AG08395 (cell line): ENCODE measurements at regions not wholly inside any gene's neighbourhood (a gene's known extent, or its start where the extent isn't known, plus 50 kb on each side); places are given as distances from the start of the nearest gene placed in this dataset.
A peak's percentile ranks its signal among the peaks of the same experiment; 100 is the strongest.

Experiments used
- DNase-seq: peaks from one replicate; pipeline ENCODE4 v3.0.0; 2012; ENCODE audit warnings: mixed read lengths, low spot score

DNA sequence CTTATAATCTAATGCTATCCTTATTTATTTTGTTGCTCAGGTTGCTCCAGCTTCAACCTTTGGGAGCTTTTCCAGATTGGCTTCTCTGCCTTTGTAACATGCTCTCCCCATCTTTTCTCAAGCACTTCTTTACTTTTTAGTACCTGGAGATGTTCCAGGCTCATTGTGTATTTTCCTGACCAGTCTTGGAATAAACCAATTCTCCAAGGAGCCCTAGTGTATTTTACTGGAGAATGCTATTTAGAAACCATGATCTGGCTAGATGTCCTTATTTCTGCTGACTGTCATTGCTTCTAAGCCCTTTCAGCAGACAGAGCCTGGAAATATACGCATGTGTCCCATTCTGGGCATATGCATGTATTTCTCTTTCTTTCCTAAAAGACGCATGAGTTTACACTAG is 95.7 kb downstream of the EMX2 start:
- no peak for DNase-seq

DNA sequence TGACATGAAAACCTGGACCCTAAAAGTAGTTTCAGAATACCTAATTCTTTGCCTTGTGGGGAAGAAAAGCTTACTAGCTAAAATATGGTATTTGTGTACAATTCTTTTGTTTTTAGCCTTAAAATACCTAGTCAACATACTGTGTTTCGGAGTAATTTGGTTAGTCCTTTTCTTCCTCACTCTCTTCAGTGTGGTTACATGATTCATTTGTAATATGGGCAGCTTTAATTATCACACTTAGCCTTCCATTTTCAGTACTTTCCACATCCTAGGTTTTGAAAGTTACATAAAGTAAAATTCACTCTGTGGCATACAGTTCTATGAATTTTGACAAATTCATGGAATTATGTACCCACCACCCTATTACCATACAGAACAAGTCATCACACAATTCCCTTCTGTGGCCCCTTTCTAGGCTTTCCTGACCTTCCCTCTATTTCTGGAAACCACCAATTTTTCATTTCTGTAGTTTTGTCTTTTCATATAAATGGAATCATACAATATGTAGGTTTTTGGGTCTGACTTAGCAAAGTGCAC is 96.2 kb downstream of the EMX2 start:
- no peak for DNase-seq

DNA sequence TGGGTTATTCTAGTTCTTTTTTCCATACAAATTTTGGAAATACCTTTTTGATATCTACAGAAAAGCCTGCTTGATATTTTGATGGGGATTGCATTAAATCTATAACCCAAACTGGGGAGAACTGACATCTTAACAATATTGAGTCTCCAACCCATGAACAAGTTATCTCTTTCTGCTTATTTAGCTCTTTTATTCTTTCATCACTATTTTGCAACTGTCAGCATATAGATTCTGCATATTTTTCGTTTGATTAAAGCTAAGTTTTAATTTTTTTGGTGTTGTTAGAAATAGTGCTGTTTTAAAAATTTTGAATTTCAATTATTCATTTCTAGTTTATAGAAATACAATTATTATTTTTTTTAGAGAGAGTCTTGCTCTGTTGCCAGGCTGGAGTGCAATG is 97.9 kb downstream of the EMX2 start:
- no peak for DNase-seq

DNA sequence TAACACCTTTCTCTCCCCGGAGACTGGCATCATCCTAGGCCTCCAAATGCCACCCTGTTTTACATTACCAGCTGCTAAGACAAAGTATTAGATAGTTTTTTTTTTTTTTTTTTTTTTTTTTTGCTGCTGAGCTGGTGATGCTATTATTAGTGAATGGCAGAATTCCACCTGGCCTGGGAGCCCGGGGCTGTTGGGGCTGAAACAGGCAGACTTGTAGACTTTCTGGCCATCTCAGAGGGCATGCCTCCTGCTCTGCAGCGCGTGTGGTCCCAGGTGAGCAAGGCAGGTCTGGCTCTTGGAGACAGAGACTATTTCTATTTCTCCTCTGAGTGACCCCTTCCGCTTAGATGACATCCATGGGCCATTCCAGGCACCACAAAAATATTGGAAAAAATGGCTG is 104.2 kb downstream of the EMX2 start:
- no peak for DNase-seq

DNA sequence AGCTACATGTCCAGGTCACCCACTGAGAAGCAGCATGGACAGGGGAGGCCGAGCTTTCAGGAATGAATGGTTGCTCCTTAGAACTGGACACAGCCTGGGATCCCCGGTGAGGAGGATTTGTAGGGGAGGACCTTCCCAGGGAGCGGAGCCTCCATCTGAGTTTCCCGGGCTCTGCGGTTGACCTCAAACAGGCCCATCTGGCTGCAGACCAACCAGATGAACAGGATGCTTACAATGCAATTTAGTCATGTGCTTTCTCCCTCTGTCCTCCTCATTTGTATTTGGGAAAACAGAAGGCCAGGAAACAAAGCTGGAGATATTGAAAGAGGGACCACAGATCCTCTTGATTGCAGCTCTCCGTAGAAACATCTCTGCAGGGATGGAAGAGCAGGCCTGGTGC is 104.8 kb downstream of the EMX2 start:
- peak; percentile 85 for DNase-seq

DNA sequence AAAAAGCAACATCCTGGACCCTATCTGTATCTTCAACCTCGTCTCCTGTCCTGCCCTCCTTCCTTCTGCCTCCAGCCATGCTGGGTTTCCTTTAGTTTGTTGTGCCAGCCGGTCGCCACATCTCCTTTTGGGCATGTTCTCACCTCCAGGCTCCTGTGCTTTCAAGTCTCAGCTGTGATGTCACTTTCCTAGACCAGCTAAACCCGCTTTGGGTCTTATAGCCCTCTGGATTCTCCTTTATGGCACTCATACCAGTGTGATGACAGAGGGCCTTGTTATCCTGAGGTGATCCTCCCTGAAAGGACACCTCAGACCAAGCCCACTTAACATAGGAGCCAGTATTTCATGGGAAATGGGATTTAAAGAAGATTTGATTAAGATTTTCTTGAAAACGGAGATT is 108.6 kb downstream of the EMX2 start:
- DNase-seq: no peak

DNA sequence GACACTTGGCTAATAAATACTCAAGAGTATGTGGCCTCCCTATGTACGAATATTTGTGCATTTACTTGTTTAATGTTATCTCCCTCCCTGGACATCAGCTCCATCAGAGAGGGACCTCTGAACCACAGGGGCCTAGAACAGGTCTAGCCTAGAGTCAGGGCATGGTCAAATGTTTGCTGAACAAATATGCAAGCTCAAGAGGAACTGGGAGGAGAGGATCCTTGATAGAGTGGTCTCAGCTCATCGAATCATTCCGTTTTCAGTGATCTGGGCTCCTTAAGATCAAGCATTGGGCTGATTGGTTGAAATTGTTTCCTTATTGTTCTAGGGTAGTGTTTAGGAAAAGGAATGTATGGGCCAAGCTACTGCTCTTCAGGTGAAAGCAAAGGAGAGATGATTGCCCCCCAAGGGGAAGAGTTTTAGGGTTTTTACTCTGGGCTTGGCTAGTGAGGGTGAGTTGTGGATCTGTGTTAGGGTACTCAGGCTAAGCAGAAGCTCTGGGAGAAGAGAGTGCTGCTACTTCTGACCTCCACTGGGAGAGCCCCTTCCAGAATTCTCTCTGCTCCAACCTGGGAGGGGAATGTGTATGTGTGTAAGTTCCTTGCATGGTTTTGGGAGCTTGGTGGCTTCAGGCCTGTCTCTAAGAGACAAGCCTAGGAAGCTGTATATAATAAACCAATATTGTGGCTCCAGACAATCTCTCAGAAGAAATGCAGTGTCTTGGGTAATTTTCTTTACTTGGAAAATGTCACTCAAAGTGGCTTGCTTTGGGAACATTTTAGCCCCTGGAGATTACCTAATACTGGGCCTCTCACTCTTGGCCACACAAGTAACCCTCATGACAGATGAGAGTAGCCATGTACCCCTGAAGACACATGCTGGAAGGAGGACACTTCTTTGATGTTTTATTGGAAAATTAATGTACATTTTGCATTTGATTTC is 110.0 kb downstream of the EMX2 start:
- DNase-seq: no peak

DNA sequence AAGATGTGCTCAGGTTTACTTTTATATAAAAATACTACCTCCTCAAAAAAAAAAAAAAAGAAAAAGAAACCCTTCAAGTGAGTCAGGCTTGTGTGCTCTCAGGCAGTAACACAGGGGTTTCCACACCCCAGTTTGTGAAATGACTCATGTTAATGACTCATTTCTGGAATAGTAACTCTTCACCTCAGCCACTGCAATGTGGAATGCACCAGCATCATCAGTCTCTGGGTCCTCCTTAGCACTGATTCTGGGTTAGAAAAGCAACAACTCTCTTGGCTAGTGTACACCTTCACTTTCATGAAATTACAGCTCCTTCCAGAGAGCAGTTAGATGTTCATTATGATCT is 110.6 kb downstream of the EMX2 start:
- DNase-seq: peak; percentile 97

DNA sequence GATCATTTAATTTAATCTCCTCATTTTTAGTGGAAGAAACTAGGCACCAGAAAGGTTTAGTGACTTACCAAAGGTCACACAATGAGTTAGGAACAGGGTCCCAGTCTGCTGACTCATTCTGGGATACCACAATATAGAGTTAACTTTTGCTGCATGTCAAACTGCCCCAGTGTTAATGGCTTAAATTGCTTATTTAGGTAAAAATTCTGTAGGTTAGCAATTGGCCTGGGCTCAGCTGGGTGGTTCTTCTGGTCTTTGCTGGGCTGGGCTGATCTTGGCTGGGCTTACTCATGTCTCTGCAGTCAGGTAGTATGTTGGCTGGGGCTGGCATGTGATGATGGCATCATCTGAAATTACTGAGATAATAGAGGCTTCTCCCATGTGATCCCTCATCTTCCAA is 111.6 kb downstream of the EMX2 start:
- DNase-seq: no peak

DNA sequence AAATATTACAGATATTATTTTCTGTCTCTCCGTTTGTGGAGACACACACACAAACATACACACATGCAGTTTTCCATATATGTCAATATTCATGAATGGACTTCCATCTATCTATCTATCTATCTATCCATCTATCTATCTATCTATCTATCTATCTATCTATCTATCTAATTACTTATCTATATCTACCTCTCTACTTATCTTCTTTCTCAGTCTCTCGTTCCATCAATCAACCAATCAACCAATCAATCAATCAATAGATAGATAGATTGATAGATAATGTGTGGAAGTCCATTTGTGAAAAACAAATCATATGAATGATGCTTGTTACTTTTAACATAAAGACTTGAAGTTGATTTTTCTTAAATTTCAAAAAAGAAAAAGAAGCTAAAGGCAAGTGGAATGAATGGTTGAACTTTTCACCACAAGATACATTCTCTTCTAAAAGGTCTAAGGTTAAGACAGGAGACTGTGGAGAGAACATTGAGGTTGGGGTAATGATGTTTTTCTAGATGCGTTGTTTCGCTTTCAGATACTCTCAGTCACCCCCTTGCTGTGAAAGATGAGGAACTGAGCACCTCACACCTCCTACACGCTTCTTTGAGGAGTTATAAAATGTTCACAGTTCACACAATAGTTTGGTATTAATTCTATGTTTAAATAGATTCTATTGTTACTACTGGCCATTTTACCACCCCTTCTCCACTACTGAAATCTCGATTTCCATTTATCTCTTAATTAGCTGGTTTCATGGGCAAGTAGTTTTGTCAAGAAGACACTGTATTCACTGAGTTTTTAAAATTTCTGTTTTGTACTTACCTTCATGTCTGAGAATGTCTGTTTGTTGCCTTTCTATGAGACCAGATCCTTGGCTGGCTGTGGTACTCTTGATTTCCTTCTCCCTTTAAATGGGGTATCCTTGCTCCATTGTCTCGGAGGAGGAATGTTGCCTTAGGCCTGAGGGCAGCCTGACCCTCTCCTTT is 114.1 kb downstream of the EMX2 start:
- DNase-seq: no peak

DNA sequence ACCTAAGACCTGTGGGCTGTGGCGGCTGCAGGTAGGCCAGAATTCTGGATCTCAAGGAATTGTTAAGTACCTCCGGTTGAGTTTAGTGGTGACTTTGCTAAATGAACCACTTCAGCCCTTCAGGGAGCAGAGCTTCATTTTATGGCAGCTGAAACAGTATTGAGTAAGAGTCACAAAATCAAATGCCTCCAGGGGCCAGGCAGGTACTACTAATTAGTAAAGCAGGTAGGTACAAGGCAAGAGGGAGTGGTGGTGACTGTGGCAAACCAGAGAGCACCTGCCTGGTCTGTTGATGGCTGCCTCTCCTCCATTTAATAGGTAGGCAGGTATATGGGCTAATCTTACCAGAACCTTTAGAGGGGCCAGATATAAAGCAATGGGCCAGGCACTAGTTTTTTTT is 118.8 kb downstream of the EMX2 start:
- DNase-seq: no peak

DNA sequence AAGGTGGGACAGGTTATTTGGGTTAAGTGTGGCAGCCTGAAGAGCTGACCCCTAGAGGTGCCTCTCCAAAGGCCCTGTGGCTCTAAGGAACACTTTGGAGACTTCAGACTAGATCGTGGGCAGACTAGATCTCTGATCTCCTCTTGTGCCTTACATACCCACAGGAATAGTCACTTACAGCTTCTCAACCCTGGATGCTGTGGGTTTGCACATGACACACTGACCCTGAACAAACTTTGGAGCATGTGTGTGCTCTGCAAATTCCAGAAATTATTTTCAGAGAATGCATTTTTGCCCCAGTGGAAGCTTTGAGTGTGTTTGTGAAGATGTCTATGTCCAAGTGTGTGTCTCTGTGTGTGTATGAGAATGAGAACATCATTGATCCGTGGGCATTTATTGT is 119.6 kb downstream of the EMX2 start:
- peak; percentile 63 for DNase-seq

DNA sequence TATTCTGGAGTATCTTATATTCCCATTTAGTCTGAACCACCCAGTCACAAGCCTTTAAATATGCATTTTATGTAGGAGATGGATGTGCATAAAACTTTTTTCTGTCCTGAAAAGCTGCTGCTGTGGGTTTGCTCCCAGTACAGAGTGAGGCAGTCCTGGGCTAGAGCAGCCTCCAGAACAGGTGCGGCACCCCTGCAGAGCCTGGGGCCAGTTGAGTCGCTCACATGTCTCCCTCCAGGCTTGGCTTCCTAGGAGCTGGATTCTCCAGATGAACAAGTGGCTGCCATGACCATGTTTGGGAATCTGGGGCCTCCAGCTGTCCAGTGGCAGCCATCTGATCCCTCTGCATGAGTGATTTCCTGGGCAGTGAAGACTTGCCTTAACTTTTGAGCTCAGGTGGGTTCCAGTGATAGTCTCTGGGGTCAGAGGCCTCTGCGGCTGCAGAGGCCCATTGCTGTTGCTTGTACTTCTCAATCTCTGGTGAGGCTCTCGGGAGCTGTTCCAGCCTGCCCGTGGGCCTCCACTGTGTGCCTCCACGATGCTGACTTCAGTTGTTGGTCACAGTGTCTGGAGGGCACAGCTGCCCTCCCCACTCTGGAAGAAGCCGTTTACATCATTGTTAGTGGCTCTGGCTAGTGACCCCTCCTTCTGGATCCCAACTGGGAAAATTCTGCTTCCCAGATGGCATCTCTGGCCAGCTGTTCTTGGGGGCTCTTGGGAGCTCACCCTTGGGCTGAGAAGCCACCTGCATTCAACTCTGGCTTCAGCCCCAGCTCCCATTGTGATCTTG is 120.4 kb downstream of the EMX2 start:
- no peak for DNase-seq

DNA sequence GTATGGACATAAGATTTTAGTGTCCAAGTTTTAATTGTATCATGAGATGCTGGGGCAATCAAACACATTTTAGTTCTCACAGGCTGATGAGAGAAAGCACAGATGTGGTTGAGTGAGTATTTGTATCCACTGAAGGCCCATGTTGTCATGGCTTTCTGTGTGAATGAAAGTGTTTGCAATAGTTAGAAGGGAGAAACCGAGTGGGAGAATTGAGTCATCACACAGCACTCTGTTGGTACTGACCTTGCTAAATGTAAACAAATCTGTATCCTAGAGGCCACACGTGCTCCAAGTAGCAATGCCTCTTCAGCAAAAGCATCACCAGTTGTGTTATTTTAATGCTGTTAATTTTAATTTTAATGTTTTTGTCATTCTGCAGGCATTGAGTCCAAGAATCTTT is 121.2 kb downstream of the EMX2 start:
- peak; percentile 92 for DNase-seq

DNA sequence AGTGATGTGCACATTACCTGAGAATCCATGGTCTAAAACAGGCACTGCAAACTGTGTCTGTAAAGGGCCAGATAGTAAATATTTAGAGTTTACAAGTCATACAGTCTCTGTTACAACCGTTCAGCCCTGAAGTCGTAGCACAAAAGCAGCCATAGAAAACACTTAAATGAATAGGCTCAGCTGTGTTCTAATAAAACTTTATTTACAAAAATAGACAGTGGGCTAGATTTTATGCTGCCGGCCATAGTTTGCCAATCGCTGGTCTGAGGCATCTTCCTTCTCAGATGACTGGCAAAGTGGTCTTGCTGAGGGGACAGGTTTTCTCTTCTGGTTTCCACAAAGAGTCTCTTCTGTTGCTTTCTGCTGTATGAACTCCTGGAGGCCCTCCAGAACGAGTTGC is 121.7 kb downstream of the EMX2 start:
- DNase-seq: no peak

DNA sequence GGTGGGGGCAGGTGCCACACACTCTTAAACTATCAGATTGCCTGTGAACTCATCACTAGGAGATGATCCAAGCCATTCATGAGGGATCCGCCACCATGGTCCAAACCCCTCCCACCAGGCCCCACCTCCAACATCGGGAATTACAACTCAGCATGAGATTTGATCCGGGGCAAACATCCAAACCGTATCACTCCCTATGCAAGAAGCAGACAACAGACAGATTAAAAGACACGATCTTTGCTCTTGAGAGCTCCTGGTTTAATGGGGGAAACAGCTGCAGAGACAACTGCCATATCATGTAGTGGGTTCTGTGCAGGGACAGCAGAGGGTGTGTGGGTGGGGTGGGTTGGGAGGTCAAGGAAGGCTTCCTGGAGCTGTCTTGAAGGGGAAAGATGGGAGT is 123.6 kb downstream of the EMX2 start:
- no peak for DNase-seq

DNA sequence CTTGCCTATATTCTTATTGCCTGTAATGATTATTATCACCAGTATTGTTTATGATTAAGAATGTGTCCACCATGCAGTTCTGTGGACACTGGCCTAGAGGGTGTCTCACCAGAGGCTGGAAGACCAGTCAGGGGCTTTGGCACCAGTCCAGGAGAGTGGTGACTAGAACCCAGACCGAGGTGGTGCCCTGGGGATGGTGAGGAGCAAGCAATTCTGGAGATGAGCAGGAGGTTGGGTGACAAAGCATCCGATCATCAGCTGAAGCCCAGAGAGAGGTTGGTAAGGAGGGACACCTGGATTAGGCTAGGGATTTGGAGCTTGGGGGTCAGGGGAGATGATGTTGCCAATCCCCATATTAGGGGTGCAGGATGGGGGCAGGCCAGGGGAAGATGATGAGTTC is 124.4 kb downstream of the EMX2 start:
- no peak for DNase-seq

DNA sequence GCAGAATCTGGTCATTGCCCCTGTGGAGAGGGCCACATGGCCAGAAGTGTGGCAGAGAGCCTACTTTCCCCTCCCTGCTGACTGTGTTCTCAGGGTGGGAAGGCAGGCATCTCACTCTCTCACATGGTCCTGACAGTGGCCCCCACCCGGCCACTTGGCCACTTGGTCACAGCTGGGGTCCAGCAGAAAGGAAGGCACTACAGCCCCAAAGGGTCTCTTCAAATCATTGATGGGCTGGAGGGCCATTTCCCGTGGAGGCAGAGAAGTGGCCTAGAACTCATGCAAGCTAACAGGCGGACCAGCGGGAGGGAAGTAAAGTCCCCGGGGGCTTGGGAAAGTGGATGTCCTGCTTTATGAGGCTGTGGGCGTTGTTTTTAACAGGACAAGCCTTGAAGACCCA is 125.3 kb downstream of the EMX2 start:
- DNase-seq: no peak

DNA sequence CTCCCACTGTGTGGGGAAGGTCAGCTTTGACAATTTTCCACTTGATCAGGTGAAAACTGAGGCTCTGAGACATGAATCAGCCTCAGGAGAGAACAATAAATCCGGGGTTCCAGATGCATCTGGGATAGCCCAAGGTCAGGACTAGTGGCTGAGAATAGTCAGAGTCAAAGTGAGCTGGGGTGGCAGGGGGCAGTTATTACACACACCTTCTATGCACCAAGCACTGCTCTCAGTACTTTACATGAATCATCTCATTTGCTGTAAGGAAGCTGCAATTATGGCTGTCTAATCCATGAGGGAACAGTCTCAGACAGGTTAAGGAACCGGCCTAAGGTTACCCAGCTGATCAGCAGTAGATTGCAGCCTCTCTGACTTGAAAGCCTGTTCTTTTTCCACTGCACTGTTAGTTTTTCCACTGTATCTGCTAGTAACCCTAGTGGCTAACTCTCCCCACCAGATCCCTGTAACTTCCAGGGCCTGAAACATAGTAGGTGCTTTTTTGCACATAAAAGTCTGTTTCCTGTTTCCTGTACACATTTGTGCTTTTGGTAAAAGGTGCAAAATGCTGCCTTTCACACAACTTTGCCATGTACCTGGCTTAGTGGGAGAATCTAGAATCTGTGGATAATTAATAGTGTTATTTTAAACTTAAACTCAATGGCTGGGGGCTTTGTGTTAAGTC is 125.9 kb downstream of the EMX2 start:
- no peak for DNase-seq

DNA sequence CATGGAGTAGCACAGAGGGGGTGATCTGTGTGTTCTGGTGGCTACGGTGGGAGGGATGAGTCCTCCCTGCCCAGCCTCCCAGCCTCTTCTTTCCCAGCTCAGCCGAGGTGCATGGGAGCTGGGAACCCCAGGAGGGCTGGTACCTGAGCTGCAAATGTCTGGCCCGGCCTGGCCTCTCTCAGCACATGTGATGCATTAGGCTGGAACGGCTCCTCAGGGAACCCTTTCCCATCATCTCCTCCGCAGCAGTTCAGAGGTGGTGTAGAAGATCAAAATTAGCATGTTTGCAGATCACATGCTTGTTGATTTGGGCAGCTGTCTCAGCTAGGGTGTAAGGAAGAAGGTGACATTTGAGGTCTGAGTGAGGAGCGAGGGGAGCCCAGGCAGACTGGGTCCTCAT is 126.6 kb downstream of the EMX2 start:
- no peak for DNase-seq

DNA sequence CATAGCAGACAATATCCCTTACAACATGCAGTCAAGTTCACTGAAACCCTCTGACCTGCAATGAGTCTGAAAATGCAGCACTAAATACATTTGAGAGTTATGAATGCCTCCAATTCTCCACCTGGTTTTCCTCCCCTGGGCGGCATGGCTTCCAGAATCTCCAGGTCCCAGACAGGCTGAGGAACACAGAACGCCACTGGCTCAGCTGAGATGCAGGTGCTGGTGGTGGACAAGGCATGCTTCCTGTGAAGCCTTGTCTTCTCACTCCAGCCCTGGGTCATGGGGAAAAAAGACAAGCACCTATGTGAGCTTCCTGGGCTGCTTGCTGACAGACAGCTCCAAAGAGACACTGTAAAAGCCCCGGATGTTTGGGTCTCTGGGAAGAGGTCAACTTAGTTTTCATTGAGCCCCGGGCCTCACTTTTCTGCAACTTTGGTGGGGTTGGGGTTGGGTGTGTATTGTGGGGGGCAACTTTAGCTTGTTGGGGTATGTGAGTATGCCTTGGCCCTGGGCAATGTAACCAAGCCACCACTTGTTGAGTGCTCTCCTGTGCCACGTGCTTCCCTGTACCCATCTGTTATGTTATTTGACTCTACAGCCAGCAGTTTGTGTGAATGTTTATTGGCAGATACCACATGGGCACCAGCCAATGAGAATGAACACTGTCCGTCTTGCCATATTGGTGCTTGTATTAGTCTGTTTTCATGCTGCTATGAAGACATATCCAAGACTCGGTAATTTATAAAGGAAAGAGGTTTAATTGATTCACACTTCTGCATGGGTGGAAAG is 127.8 kb downstream of the EMX2 start:
- no peak for DNase-seq
